IPS-NIHi7 (cell line): ENCODE measurements at regions not wholly inside any gene's neighbourhood (a gene's known extent, or its start where the extent isn't known, plus 50 kb on each side); places are given as distances from the start of the nearest gene placed in this dataset.

Experiments used
- DNase-seq: peaks from one replicate; pipeline ENCODE4 v3.0.0; 2012; ENCODE audit warnings: mixed read lengths; ENCODE audit errors: extremely low spot score

GRCh38 chr1:114229368-114229767, 75.7 kb upstream of the SYT6 start:
- no peak for DNase-seq

DNA sequence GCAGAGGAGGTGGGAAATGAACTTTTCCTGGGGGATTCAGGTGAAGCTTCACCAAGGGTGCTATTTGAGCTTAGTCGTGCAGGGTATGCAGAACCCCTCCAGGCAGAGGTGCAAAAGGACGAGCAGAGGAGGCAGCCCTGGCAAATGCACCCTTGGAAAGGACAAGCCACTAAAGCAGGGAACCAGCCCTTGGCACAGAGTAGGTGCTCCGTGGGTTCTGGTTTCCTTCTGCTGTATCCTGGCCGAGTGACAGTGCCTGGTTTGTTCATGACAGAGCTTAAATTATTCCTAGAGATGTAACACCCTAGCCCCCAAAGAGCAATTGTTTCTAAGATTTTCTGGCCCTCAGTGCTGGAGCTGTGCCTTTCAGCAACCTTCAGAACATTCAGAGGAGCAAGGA, 73.4 kb upstream of the SYT6 start:
- DNase-seq: no peak

- DNase-seq: no peak
These were observed 70.7 kb upstream of the SYT6 start for GRCh38 chr1:114224196-114224907.

DNA sequence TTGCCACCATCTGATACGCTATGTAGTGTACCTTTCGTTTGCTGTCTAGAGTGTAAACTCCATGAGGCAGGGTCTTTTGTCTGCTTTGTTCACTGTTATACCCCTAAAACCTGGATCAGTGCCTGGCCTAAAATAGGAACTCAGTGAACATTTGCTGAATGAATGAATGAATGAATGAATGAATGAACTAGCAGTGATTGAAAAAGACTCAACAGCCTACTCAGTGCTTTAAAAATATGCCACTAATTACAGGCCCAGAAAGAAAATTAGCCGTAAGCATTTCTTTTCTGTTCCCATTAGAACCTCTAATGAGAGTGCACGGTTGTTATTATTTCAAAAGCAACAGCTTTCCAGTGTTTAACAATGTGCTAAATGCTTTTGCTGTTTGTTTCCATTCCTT, 69.3 kb upstream of the SYT6 start:
- DNase-seq: no peak

DNA sequence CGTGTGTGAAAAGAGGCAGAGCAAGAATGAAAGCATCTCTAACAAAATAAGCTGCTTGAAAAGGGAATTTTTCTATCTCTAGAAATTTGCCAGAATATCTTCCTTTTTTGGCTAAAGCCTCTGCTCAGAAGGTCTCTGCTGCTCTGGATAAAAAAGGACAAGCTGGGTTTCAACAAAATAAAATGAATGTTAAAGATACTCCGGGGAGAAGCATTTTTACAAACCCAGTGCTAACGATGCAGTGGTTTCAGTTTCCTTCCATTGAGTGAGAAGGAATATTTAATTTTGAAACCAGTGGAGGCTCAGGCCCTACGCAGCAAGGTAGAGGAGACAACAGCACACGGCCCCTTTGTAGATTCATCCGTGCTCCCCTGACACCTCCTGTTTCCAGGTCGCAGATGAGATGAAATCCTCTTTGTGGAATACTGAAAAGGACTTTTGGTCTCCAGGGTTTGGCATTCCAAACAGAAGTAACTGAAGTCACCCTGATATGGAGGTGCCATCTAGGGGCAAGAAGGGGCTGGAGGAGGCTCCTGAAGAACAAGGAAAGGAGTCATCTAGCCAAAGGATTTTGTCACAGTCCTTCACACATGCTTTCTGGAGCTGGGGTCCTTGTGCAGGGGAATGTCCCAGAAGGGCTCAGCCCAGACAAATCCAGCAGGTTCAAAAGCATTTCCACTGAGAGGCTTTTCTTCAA, 65.7 kb upstream of the SYT6 start:
- peak; percentile 49 for DNase-seq

DNA sequence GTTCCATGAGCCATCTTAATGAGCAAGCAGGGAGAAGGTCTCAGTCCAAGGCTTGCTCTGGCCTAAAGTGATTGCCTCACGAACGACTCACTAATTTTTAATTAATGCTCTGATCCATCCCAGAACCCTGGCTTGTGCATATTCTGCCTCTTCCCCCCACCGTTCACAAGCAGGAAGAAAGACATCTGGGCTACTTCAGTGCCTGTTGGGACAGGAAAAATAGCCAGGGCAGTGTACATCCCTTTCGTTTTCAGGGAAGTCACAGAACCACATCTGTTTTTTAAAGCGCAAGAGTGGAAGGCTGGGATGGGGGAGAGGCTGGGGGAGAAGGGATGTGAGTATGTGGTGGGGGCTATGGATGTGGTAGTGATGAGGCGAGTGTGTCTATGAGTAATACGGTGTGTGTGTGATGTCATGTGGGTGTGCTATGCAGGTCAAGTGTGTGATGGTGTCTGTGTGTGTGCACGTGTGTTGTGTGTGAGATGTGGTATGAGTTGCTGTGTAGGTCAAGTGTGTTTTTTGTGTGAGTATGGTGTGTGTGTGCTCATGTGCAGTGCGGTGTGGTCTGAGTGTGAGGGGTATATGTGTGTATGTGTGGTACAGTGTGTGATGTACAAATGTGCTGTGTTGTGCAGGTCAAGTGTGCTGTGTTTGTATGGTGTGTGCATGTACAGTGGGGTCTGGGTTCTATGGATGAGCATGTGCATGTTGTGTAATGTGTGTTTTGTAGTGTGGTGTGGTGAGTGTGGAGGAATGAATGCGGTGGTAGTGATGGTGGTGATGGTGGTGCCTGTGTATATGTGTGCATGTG, 64.9 kb upstream of the SYT6 start:
- no peak for DNase-seq

DNA sequence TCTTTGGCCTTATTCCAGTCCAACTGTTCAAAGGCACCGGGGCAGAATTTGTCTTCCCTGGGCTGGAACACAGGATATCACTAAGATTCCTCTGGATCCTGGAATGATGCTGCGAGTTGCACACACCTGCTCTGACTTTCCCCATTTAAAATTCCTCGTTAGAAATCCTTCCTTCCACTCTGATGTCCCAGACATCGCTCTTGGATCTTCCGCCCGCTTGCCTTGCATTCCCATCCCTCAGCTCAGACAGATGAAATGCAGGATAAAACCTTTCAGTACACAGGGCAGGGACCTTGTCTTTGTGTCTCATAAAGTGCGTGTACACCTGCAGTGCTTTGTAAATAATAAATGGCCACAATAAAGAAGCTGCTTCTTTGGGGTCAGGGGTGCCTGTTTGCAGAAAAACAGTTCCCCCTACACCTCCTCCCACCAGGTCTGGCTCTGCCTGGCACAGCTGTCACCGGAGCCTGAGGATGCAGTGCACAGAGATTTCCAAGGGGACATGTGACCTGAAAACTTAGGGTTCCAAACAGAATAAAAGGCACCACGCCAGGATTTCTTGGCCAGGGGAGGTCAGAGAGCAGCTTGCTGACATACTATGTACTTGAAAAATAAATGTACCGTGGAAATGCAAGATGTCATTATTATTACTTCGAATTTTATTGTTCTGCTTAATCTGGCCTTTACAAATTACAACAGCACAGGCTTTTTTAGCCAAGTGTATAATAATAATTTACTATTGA, 62.9 kb upstream of the SYT6 start:
- DNase-seq: no peak

DNA sequence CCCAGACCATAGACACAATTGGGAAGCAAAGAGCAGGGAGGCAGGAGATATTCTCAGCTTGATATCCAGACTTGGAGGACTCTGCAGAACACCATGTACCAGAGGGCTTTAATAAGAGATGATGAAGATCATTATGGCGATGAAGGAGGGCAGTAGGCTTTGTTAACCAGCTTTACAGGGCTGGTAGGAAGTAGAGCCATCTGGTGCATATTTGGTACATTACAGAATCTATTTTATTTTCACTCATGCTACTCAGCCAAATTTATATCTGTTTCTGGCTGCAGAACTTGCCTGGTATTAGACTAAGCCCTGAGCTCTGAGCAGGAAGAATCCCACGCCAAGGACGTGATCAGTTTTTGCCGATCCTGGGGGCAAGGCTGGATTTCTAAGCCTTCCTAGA, 61.8 kb upstream of the SYT6 start:
- no peak for DNase-seq

DNA sequence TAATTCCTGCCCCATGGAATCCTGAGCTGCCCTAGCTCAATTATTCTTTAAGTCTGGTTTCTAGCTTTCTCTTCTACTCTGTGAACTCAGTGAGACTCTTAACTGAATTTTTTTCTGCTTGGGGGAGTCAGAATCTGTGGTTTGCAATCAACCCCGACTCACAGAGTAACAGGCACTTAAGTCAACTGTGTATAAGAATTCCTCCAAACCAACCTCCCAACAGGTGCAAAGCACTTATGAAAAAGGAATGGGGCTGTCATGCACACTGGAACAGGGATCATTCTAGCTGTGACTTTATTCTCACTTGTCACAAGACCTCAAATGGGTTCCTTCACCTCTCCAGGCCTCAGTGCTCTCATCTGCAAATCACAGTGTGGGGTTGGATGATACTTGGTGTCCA, 60.3 kb upstream of the SYT6 start:
- no peak for DNase-seq

GRCh38 chr1:114209971-114210370, 56.3 kb upstream of the SYT6 start:
- DNase-seq: no peak

DNA sequence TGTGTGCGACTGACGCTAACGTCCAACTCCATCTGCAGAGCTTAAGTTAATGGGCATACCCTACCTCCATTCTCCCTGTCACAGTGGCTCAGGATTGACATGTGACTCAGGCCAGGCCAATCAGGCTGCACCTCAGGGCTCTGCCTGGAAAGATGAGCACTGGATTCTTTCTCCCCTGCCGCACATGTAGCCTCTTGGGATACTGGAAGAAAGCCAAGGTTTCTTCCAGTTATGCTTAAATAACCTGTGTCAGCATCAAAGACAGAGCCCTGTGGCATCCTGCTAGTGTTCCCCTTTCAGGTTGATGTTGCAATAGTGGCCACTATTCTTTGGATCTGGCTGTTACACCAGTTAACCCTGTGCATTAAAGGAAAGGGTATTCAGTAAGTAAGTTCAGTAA, 55.0 kb upstream of the SYT6 start:
- DNase-seq: no peak

DNA sequence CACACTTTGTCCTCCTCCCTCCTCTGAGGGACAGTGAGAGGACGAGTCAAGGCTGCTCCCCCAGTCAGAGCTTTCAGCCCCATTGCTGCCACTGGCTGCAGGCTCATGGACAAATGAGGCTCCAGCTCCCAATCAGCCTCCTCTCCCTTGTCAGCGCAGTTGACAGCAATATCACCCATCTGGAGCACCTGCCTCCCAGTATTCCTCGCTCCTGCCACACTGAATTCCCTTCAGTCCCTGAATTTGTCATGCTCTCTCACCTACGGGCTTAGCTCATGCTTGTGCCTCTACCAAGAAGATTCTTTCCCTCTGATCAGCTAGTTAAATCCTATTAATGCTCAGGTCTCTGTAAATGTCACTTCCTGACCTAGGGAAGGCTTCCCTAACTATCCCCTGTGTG, 54.4 kb upstream of the SYT6 start:
- no peak for DNase-seq

- no peak for DNase-seq
These were observed 54.0 kb upstream of the SYT6 start for GRCh38 chr1:114207635-114208034.

DNA sequence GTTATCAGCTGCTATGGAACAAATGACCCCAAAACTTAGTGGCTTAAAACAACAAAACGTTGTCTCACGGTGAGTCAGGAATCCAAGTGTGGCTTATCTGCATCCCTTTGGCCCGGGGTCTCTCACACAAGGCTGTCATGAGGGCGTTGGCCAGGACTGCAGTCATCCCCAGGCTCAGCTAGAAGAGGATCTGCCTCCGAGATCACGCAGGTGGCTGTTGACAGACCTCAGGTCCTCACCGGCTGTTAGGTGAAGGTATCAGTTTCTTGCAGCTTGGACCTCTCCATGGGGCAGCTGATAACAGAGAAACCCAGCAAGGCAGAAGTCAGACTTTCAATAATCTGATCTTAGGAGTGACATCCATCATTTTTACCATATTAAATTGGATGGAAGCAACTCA, 52.7 kb upstream of the SYT6 start:
- no peak for DNase-seq

- no peak for DNase-seq
These were observed 50.0 kb upstream of the SYT6 start for GRCh38 chr1:114203595-114204128.
